GM23248 (cell line): ENCODE measurements at regions not wholly inside any gene's neighbourhood (a gene's known extent, or its start where the extent isn't known, plus 50 kb on each side); places are given as distances from the start of the nearest gene placed in this dataset.

ENCODE experiments used
- EZH2 ChIP-seq: fragments of 200-600 bp; sonication (generic); IDR thresholded peaks from 2 replicates; pipeline ENCODE4 v1.6.1; 2018; ENCODE audit warnings: antibody characterized with exemption, mild to moderate bottlenecking; ENCODE audit not compliant: insufficient read depth, poor library complexity, severe bottlenecking
- EZH2phosphoT487 ChIP-seq: fragments of 200-600 bp; sonication (generic); IDR thresholded peaks from 2 replicates; pipeline ENCODE4 v1.6.1; 2018; ENCODE audit warnings: antibody characterized with exemption, moderate library complexity, mild to moderate bottlenecking, low read depth; ENCODE audit not compliant: insufficient read depth

DNA sequence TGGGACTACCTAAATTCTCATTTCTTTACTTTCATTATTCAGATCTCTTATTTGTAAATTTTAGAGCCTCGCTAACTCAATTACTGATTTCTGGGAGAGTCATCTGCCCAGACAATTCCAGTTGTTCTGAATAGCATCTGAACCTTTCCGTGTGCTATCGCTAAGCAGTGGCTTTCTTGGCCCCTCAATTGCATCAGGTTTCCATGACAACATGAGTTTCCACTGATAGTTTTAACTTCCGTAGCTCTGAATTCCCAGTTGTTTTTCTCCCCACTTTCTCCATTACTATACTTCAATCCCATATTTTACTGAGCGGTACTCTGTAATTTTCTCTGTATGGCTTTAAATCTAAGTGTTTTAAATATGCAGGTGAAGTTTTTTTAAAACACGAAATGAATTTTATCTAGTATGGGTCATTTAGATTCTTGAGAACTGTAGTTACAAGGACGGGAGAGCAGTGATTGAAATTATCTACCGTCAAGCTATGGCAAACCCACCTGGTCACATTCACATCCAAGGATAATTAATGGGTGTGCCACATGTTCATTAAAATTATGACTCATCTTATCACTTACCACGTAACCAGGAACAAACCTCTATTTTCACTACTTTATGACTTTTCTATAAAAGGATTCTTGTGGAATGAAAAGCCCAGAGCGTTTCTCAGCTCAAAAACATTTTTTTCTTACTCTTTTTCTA, 223.5 kb upstream of the PCSK5 start:
- TF ChIP-seq EZH2, result no peak
- TF ChIP-seq EZH2phosphoT487, result no peak
